ENCODE measurements at regions not wholly inside any gene's neighbourhood (a gene's known extent, or its start where the extent isn't known, plus 50 kb on each side); places are given as distances from the start of the nearest gene placed in this dataset.
"Not testable (repeated sequence)": the region's sequence is repeated elsewhere in the genome, so short reads cannot be mapped to it uniquely, and the experiment has no call there.

DNA sequence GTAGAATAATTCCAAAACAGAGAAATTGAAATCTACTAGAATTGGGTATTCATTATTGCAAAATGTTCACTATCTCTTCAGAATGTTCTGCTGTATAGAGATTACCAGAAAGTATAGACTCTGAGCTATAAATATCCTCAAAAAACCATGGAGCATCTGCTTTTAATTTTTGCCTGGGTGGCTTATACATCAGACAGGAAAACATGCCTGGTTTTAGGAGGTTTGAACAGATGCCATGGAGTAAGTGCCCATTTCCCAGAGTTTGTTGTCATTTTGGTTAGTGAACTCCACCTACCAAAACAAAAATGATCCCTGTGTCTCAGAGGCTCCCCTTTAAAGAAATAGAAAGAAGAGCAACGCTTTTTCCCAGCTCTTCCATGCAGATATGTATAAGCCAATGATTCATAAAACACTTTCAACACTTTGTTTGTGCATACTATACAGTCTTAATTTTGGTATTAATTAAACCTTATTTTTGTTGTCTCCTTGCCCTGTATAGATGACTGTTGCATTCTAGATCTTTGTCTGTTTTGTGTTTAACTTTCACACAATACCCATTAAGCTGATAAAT lies 68.7 kb downstream of the MEPE start:
- intact Hi-C loops (cut with micrococcal nuclease) = no loop called here
- H3K36me3 Mint-ChIP-seq = no peaks in the 10 kb centered on the region
- no peak overlapping the region for H3K27ac Mint-ChIP-seq
- H3K4me3 Mint-ChIP-seq = no peak overlapping the region
- H3K4me1 Mint-ChIP-seq (ENCODE audit: low read depth) = peaks cover 7% of the 10 kb centered on the region
- peaks cover 6% of the 10 kb centered on the region for H3K27me3 Mint-ChIP-seq
- no peaks in the 10 kb centered on the region for H3K9me3 Mint-ChIP-seq
- DNase-seq = no peak
- CTCF ChIA-PET = interaction anchor here (1.0 to 1.2 kb wide), 2 partner anchors 49 to 50 kb away, joined by 3 read pairs; no protein-coding TSS in a partner anchor
- POLR2A ChIA-PET = no interaction called here

GRCh38 chr4:87904639-87905160 lies 70.8 kb upstream of the SPP1 start:
- Mint-ChIP-seq H3K4me1 (ENCODE audit: low read depth) (no peaks in the 10 kb centered on the region), H3K9me3 (no peaks in the 10 kb centered on the region), H3K27ac (no peak overlapping the region), H3K27me3 (peaks cover 7% of the 10 kb centered on the region), H3K4me3 (no peak overlapping the region), H3K36me3 (no peaks in the 10 kb centered on the region)
- ChIA-PET CTCF (no interaction called here), POLR2A (no interaction called here)
- no peak for DNase-seq
- intact Hi-C loops (cut with micrococcal nuclease) = no loop called here

- DNase-seq = no peak
- Mint-ChIP-seq H3K4me1 (ENCODE audit: low read depth) (no peaks in the 10 kb centered on the region), H3K4me3 (no peak overlapping the region), H3K9me3 (no peaks in the 10 kb centered on the region), H3K27me3 (peaks cover 22% of the 10 kb centered on the region), H3K27ac (no peak overlapping the region), H3K36me3 (no peaks in the 10 kb centered on the region)
- intact Hi-C loops (cut with micrococcal nuclease) = no loop called here
- POLR2A ChIA-PET = no interaction called here
- CTCF ChIA-PET = no interaction called here
Observed at GRCh38 chr4:87908336-87908735, 67.2 kb upstream of the SPP1 start.

- Mint-ChIP-seq H3K36me3 (no peaks in the 10 kb centered on the region), H3K9me3 (no peaks in the 10 kb centered on the region), H3K27me3 (peaks cover 22% of the 10 kb centered on the region), H3K27ac (no peak overlapping the region), H3K4me1 (ENCODE audit: low read depth) (no peaks in the 10 kb centered on the region), H3K4me3 (no peak overlapping the region)
- CTCF ChIA-PET = no interaction called here
- intact Hi-C loops (cut with micrococcal nuclease) = no loop called here
- no peak for DNase-seq
- POLR2A ChIA-PET = no interaction called here
Observed at GRCh38 chr4:87910795-87911194, 64.7 kb upstream of the SPP1 start.

GRCh38 chr4:87911252-87911774 lies 64.2 kb upstream of the SPP1 start:
- ChIA-PET POLR2A (no interaction called here), CTCF (no interaction called here)
- no peak overlapping the region for H3K4me3 Mint-ChIP-seq
- peaks cover 22% of the 10 kb centered on the region for H3K27me3 Mint-ChIP-seq
- intact Hi-C loops (cut with micrococcal nuclease) = no loop called here
- no peak for DNase-seq
- no peak overlapping the region for H3K27ac Mint-ChIP-seq
- no peaks in the 10 kb centered on the region for H3K4me1 Mint-ChIP-seq (ENCODE audit: low read depth)
- H3K36me3 Mint-ChIP-seq = no peaks in the 10 kb centered on the region
- no peaks in the 10 kb centered on the region for H3K9me3 Mint-ChIP-seq

DNA sequence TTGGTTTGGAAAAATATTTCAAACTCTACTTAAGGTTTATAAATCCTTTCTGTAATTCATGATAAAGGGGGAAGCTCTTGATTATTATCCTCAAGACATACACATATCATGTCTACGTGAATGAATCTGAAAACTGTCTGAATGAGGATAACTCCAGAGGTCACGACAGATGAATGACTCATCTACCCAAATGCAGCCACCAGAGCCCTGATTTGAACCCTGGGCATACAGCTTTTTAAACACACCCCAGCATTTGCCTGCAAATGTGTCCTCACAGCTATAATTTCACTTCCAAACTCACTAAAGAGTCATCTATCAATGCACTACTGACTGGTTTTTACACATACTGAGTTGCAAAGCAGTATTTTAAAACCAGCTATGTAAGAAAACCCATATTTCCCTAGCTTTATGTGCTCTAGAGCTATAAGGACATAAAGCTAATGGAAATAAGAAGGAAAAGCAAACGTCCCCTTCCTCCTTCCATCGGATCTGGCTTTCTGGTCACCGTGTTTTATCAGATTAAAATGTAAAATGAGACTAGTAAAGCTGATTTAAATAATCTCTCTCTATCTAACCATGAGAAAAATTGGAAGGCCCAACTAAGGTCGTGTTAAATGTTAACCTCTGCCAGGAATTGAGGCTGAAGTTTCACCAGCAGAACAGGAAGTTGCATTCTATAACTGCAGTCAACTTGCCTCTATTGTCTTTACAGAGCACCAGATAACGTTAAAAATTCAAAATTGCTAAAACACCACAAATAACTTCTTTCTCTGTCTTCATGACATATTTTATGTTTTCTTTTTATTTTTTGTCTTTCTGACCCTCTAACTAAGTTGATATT lies 63.1 kb upstream of the SPP1 start:
- peaks cover 19% of the 10 kb centered on the region for H3K27me3 Mint-ChIP-seq
- ChIA-PET POLR2A (no interaction called here), CTCF (no interaction called here)
- no peak overlapping the region for H3K27ac Mint-ChIP-seq
- no peak overlapping the region for H3K4me3 Mint-ChIP-seq
- DNase-seq = no peak
- intact Hi-C loops (cut with micrococcal nuclease) = no loop called here
- no peaks in the 10 kb centered on the region for H3K9me3 Mint-ChIP-seq
- H3K4me1 Mint-ChIP-seq (ENCODE audit: low read depth) = no peaks in the 10 kb centered on the region
- no peaks in the 10 kb centered on the region for H3K36me3 Mint-ChIP-seq

DNA sequence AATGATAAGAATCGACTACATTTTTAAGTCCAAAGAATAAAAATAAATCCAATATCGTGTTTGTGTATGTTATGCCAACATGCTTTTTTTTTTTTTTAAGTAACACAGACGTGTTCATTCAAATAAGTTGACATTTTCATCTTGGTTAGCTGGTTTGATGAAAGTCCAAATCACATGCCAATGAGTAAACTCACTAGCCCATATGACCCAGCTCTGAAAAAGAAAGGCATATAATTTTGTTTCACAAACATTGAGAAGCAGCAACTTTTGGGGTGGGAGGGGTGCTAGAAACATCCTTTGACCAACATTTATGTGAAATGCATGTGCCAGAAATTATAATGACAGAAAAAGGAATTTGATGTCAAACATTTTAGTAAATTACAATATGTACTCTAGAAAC lies 61.6 kb upstream of the SPP1 start:
- CTCF ChIA-PET = interaction anchor here (0.7 kb wide), 1 partner anchor 40 kb away, joined by 3 read pairs; no protein-coding TSS in a partner anchor
- intact Hi-C loops (cut with micrococcal nuclease) = no loop called here
- no peak for DNase-seq
- Mint-ChIP-seq H3K4me3 (no peak overlapping the region), H3K27me3 (peaks cover 21% of the 10 kb centered on the region), H3K9me3 (no peaks in the 10 kb centered on the region), H3K36me3 (no peaks in the 10 kb centered on the region), H3K4me1 (ENCODE audit: low read depth) (no peaks in the 10 kb centered on the region), H3K27ac (no peak overlapping the region)
- POLR2A ChIA-PET = no interaction called here

- intact Hi-C loops (cut with micrococcal nuclease) = no loop called here
Observed at GRCh38 chr4:87915621-87916020, 59.9 kb upstream of the SPP1 start.

GRCh38 chr4:87916626-87917025 lies 58.9 kb upstream of the SPP1 start:
- Mint-ChIP-seq H3K27ac (no peak overlapping the region), H3K9me3 (no peaks in the 10 kb centered on the region), H3K4me1 (ENCODE audit: low read depth) (no peaks in the 10 kb centered on the region), H3K4me3 (no peak overlapping the region), H3K27me3 (peaks cover 7% of the 10 kb centered on the region), H3K36me3 (no peaks in the 10 kb centered on the region)
- ChIA-PET POLR2A (no interaction called here), CTCF (interaction anchor here (0.6 kb wide), 1 partner anchor 243 kb away, joined by 3 read pairs; no protein-coding TSS in a partner anchor)
- no peak for DNase-seq
- intact Hi-C loops (cut with micrococcal nuclease) = no loop called here

More at GRCh38 chr4:87915621-87916020, 59.9 kb upstream of the SPP1 start:
- ChIA-PET CTCF (no interaction called here), POLR2A (no interaction called here)
- H3K27me3 Mint-ChIP-seq = peaks cover 14% of the 10 kb centered on the region
- no peak overlapping the region for H3K27ac Mint-ChIP-seq
- H3K36me3 Mint-ChIP-seq = no peaks in the 10 kb centered on the region
- H3K4me1 Mint-ChIP-seq (ENCODE audit: low read depth) = no peaks in the 10 kb centered on the region
- H3K9me3 Mint-ChIP-seq = no peaks in the 10 kb centered on the region
- no peak overlapping the region for H3K4me3 Mint-ChIP-seq
- DNase-seq = no peak

- H3K4me1 Mint-ChIP-seq (ENCODE audit: low read depth); POLR2A ChIA-PET; intact Hi-C loops (cut with micrococcal nuclease); H3K27ac Mint-ChIP-seq; CTCF ChIA-PET; H3K27me3 Mint-ChIP-seq; DNase-seq; H3K9me3 Mint-ChIP-seq; H3K4me3 Mint-ChIP-seq; H3K36me3 Mint-ChIP-seq: not testable (repeated sequence)
Observed at GRCh38 chr4:87917911-87918310, 57.6 kb upstream of the SPP1 start.

- DNase-seq = no peak
- Mint-ChIP-seq H3K27me3 (peaks cover 4% of the 10 kb centered on the region), H3K36me3 (no peaks in the 10 kb centered on the region), H3K4me1 (ENCODE audit: low read depth) (no peaks in the 10 kb centered on the region), H3K9me3 (no peaks in the 10 kb centered on the region), H3K4me3 (no peak overlapping the region), H3K27ac (no peak overlapping the region)
- ChIA-PET POLR2A (no interaction called here), CTCF (no interaction called here)
- intact Hi-C loops (cut with micrococcal nuclease) = no loop called here
Observed at GRCh38 chr4:87918314-87919058, 57.0 kb upstream of the SPP1 start.

- CTCF ChIA-PET = interaction anchor here (0.8 kb wide), 1 partner anchor 70 kb away, joined by 3 read pairs; no protein-coding TSS in a partner anchor
- H3K4me3 Mint-ChIP-seq; intact Hi-C loops (cut with micrococcal nuclease); H3K36me3 Mint-ChIP-seq; DNase-seq; H3K4me1 Mint-ChIP-seq (ENCODE audit: low read depth); H3K27me3 Mint-ChIP-seq; H3K27ac Mint-ChIP-seq; POLR2A ChIA-PET; H3K9me3 Mint-ChIP-seq: not testable (repeated sequence)
Observed at GRCh38 chr4:87919304-87919703, 56.2 kb upstream of the SPP1 start.
